ENCODE measurements at regions not wholly inside any gene's neighbourhood (a gene's known extent, or its start where the extent isn't known, plus 50 kb on each side); places are given as distances from the start of the nearest gene placed in this dataset.

- intact Hi-C loops (cut with micrococcal nuclease) = no loop called here
- no peak for TF ChIP-seq CTCF (conservative IDR thresholded peaks at IDR 0.05; ENCODE audit: low read depth, low read length)
- no peak for TF ChIP-seq EZH2 (IDR thresholded peaks at IDR 0.05; ENCODE audit: low read length, unreplicated experiment)
- no peak for TF ChIP-seq EZH2phosphoT487 (IDR thresholded peaks at IDR 0.05; ENCODE audit: borderline replicate concordance, low read length)
- Histone ChIP-seq H3K27ac (ENCODE audit: low read length) (no peak overlapping the region), H3K27me3 (ENCODE audit: low read length) (no peaks in the 10 kb centered on the region), H3K9ac (ENCODE audit: low read length) (no peak overlapping the region), H3K4me1 (ENCODE audit: insufficient read depth, low read length) (no peaks in the 10 kb centered on the region), H2AFZ (ENCODE audit: low read length) (no peak overlapping the region), H3F3A (ENCODE audit: low read length, unreplicated experiment) (no peaks in the 10 kb centered on the region), H3K4me3 (ENCODE audit: low read length) (no peak overlapping the region), H3K36me3 (ENCODE audit: low read depth, low read length) (peaks cover 6% of the 10 kb centered on the region; the same call in 1 of the 2 replicates), H3K4me2 (ENCODE audit: low read length) (no peak overlapping the region), H4K20me1 (ENCODE audit: low read length) (no peaks in the 10 kb centered on the region), H3K9me3 (ENCODE audit: low read length) (no peaks in the 10 kb centered on the region), H3K9me2 (replicated peaks; ENCODE audit: low read length) (no peaks in the 10 kb centered on the region), H3K79me2 (ENCODE audit: low read length) (no peaks in the 10 kb centered on the region)
- POLR2A ChIA-PET (ENCODE audit: unreplicated experiment) = no interaction called here
- BruUV-seq (replicated peaks) = no TSS peak
- DNase-seq (no peak), ATAC-seq (no peak)
- CTCF ChIA-PET = no interaction called here
Observed at GRCh38 chr17:77509599-77509998, 368.8 kb downstream of the SEC14L1 start.

- intact Hi-C loops (cut with micrococcal nuclease) = no loop called here
Observed at GRCh38 chr17:77510133-77510796, 369.5 kb downstream of the SEC14L1 start.

More at GRCh38 chr17:77510133-77510796, 369.5 kb downstream of the SEC14L1 start:
- no peaks in the 10 kb centered on the region for H3K79me2 ChIP-seq (ENCODE audit: low read length)
- no peak overlapping the region for H3K4me3 ChIP-seq (ENCODE audit: low read length)
- ATAC-seq = no peak
- no TSS peak for BruUV-seq (replicated peaks)
- DNase-seq = no peak
- no peaks in the 10 kb centered on the region for H3K27me3 ChIP-seq (ENCODE audit: low read length)
- ChIA-PET CTCF (no interaction called here), POLR2A (ENCODE audit: unreplicated experiment) (no interaction called here)
- TF ChIP-seq CTCF (conservative IDR thresholded peaks at IDR 0.05; ENCODE audit: low read depth, low read length) = no peak
- no peak for TF ChIP-seq EZH2 (IDR thresholded peaks at IDR 0.05; ENCODE audit: low read length, unreplicated experiment)
- no peak for TF ChIP-seq EZH2phosphoT487 (IDR thresholded peaks at IDR 0.05; ENCODE audit: borderline replicate concordance, low read length)
- H3K9ac ChIP-seq (ENCODE audit: low read length) = no peak overlapping the region
- no peaks in the 10 kb centered on the region for H3F3A ChIP-seq (ENCODE audit: low read length, unreplicated experiment)
- no peak overlapping the region for H3K27ac ChIP-seq (ENCODE audit: low read length)
- H3K4me1 ChIP-seq (ENCODE audit: insufficient read depth, low read length) = no peaks in the 10 kb centered on the region
- no peaks in the 10 kb centered on the region for H3K9me2 ChIP-seq (replicated peaks; ENCODE audit: low read length)
- no peak overlapping the region for H3K4me2 ChIP-seq (ENCODE audit: low read length)
- H3K9me3 ChIP-seq (ENCODE audit: low read length) = no peaks in the 10 kb centered on the region
- H4K20me1 ChIP-seq (ENCODE audit: low read length) = no peaks in the 10 kb centered on the region
- no peak overlapping the region for H2AFZ ChIP-seq (ENCODE audit: low read length)
- H3K36me3 ChIP-seq (ENCODE audit: low read depth, low read length) = peaks cover 6% of the 10 kb centered on the region; the same call in 1 of the 2 replicates

Data from PC-3 (cell line).